GM13976 (cell line): ENCODE measurements at regions not wholly inside any gene's neighbourhood (a gene's known extent, or its start where the extent isn't known, plus 50 kb on each side); places are given as distances from the start of the nearest gene placed in this dataset.

Experiments
- DNase-seq: peaks from one replicate; pipeline ENCODE4 v3.0.0; 2012; ENCODE audit warnings: low spot score
- CTCF ChIP-seq: IDR thresholded peaks from 2 replicates; pipeline ENCODE4 v1.5.1; 2012; ENCODE audit warnings: borderline replicate concordance, mild to moderate bottlenecking; ENCODE audit not compliant: insufficient read depth; ENCODE audit errors: extremely low read depth, missing control alignments, control extremely low read depth
- in situ Hi-C: fragments of 300-500 bp; cut with MboI; formaldehyde crosslinking; loops from one replicate; pipeline ENCODE4 v1.12.0; 2022; ENCODE audit warnings: low sequenced_read_pairs, mixed read lengths, inconsistent platforms; ENCODE audit not compliant: unreplicated experiment

- TF ChIP-seq CTCF = no peak
- no peak for DNase-seq
- in situ Hi-C loops = no loop called here
Observed at GRCh38 chr4:173761938-173762337, 231.9 kb upstream of the HAND2 start.

- no peak for TF ChIP-seq CTCF
- DNase-seq = no peak
- in situ Hi-C loops = no loop called here
Observed at GRCh38 chr4:173761236-173761635, 231.2 kb upstream of the HAND2 start.

DNA sequence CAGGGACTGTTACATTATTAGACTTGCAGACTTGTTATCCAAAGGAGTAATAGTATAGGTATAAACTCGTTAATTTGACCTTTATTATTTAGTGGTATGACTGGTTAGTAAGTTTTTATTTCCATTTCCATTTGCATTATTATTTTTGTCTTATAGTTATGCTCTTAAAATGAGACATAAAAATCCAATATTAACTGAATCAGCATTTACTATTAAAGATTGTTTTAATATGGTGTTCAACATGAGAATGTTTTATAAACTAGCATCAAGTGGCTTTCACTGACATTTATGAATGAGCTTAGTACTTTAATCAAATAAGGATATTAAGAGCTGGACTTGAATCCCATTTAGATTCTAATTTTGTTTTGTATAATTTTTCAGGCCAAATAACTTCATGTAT lies 228.1 kb upstream of the HAND2 start:
- no peak for TF ChIP-seq CTCF
- DNase-seq = no peak
- in situ Hi-C loops = no loop called here

DNA sequence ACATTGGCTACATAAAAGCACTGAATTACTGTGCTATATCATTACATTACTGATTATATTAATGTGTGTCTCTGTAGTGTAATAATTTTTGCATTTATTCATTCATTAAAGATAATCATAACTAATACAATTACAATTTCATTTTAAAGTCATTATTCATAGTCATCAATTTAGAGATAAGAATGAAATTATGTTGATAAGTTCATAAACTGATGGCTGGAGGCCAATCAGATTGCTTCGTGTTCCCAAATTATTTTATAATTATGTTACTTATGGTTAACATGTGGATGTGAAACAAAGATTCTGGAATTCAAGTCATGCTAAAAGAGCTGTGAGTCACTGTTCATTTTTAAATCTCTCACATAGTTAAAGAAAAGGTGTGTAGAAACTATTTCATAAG lies 223.4 kb upstream of the HAND2 start:
- TF ChIP-seq CTCF = no peak
- in situ Hi-C loops = no loop called here
- DNase-seq = no peak

DNA sequence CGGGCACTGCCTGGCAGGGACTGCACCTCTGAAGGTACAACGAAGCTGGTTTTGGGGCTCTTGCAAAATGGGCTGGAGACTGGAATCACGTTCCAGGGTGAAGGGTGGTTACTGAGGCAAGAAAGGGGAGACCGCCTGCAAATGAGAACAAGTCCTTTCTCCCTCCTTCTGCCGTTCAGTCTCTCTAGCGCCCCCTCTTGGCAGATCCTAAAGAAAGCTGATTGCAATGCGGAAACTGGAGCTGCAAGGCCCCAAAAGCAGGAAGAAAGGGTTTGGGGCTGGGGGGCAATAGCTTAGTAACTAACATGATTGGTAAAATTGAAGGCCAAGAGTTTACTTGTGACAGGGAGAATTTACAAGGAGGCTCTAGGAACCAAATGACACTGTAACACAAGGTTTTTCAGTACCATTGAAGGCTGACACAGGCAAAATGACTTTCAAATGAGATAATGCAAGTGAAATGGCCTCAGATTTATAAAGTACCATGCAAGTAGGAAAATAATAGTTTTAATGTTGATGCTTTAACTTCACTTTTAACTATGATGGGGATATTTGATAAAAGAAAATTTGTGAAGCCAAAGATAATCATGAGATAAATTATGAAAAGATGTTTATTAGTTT lies 222.7 kb upstream of the HAND2 start:
- in situ Hi-C loops = no loop called here
- TF ChIP-seq CTCF = peak; percentile 17
- no peak for DNase-seq

DNA sequence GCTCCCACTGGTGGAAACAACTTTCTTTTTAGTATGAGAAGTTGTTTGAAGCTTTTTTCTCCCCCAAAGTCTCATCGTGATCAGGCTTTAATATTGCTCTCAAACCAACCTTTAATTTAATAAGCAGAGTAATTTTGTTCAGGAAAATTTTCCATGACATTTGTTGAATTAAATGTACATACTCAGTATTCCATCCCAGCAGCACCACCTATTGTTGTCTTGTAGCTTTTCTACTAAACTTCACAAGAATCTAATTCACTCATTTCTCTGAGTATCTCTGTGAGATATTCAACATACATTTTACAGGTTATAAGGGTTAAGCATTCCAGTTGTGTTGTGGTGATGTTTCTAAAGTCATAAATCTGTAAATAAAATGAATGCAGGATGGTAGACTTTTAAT lies 218.3 kb upstream of the HAND2 start:
- no peak for TF ChIP-seq CTCF
- DNase-seq = no peak
- in situ Hi-C loops = no loop called here
